ENCODE measurements at regions not wholly inside any gene's neighbourhood (a gene's known extent, or its start where the extent isn't known, plus 50 kb on each side); places are given as distances from the start of the nearest gene placed in this dataset.
A peak's percentile ranks its signal among the peaks of the same experiment; 100 is the strongest.

DNA sequence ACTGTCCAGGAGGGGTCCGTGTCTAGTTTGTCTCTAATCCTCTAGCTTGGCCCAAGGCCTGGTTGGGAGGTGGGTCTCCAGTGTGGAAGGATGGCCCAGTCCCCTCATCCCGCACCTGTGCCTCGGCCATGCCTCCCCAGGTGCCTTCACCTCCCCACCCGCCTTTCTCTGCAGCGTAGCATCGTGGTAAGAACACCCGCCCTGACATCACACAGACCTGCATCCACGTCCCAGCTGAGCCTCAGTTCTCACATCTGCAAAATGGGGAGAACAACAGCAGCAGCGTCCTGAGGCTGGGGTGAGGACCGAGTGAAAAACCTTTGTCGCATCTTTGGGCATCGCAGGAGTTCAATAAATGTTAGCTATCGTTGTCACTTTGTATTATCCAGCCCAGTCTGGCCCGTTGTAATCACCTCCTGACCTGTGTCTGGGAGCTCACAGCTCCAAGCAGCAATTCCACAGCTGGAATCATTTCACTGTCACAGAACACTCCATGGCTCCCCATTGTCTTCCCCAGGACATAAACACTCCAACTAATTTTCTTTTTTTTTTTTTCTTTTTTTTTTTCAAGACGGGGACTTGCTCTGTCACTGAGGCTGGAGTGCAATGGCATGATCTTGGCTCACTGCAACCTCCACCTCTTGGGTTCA is 181.2 kb upstream of the IER5L start:
- ATAC-seq (no peak), FAIRE-seq (no peak), DNase-seq (no peak)
- TF ChIP-seq, protein P1, sequence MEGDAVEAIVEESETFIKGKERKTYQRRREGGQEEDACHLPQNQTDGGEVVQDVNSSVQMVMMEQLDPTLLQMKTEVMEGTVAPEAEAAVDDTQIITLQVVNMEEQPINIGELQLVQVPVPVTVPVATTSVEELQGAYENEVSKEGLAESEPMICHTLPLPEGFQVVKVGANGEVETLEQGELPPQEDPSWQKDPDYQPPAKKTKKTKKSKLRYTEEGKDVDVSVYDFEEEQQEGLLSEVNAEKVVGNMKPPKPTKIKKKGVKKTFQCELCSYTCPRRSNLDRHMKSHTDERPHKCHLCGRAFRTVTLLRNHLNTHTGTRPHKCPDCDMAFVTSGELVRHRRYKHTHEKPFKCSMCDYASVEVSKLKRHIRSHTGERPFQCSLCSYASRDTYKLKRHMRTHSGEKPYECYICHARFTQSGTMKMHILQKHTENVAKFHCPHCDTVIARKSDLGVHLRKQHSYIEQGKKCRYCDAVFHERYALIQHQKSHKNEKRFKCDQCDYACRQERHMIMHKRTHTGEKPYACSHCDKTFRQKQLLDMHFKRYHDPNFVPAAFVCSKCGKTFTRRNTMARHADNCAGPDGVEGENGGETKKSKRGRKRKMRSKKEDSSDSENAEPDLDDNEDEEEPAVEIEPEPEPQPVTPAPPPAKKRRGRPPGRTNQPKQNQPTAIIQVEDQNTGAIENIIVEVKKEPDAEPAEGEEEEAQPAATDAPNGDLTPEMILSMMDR (IDR thresholded peaks at IDR 0.05), result no peak
- no peak overlapping the region for H3K27ac ChIP-seq
- H3K27me3 ChIP-seq, result no peaks in the 10 kb centered on the region
- no peaks in the 10 kb centered on the region for H3K9me3 ChIP-seq
- H3K4me3 ChIP-seq, result no peak overlapping the region
- WGBS, 2 donors, result 85 to 91% methylated on average over 15 of the region's 15 CpGs
- no peaks in the 10 kb centered on the region for H3K36me3 ChIP-seq
- intact Hi-C loops (cut with DNase I), result no loop called here
- H3K4me1 ChIP-seq, result no peaks in the 10 kb centered on the region

DNA sequence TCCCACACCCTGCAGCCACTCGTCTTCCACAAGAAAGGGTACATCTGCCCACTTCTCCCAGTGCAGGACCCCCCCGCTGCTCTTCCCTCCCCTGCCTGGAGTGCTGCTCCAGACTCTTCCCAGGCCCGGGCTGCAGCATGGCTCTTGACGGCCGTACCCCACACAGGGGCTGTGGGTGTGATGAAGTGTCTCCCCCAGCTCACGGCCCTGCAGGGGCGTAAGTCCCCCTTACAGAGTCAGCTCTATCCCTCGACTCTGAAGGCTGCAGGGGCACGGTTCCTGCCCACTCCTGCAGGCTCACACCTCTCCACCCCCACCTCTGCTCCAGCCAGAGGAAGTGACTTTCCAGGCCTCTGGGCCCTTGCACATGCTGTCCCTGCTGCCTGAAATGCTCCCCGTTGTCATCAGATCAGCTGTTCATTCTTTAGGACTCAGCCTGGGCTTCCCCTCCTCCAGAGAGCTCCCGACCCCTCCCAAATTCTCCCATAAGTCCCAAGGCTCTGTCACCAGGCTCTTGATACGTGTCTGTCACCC is 180.6 kb upstream of the IER5L start:
- H3K27ac ChIP-seq, result no peak overlapping the region
- H3K4me1 ChIP-seq, result no peaks in the 10 kb centered on the region
- no peaks in the 10 kb centered on the region for H3K9me3 ChIP-seq
- 72 to 82% methylated on average over 12 of the region's 12 CpGs for WGBS, 2 donors
- FAIRE-seq, result no peak
- DNase-seq, result peak in 1 of 6 donors; percentile 41
- no peak overlapping the region for H3K4me3 ChIP-seq
- intact Hi-C loops (cut with DNase I), result no loop called here
- H3K36me3 ChIP-seq, result no peaks in the 10 kb centered on the region
- TF ChIP-seq, protein P1 (IDR thresholded peaks at IDR 0.05), result no peak
- no peaks in the 10 kb centered on the region for H3K27me3 ChIP-seq
- ATAC-seq, result no peak

DNA sequence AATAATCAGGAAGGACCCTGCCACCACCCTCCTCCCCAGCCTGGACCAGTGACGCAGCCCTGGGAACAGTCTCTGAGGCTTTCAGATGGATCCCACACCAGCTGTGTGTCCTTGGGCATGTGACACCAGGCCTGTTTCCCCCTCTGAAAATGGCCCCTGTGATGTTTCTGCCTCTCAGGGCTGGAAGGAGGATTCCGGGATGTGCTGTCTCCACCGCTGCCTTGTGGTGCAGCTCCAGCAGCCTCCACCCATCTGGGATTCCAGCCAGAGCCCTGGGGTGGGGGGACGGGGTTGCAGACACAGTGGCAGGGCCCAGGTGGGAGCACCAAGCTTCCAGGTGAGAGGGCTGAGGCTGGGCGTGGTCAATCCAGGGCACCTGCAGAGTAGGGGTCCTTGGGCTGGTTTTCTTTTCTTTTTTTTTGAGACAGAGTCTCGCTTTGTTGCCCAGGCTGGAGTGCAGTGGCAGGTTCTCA is 179.7 kb upstream of the IER5L start:
- FAIRE-seq (no peak), DNase-seq (no peak), ATAC-seq (no peak)
- Histone ChIP-seq H3K36me3 (no peaks in the 10 kb centered on the region), H3K4me3 (no peak overlapping the region), H3K27me3 (no peaks in the 10 kb centered on the region), H3K4me1 (no peaks in the 10 kb centered on the region), H3K9me3 (no peaks in the 10 kb centered on the region), H3K27ac (no peak overlapping the region)
- intact Hi-C loops (cut with DNase I), result no loop called here
- TF ChIP-seq, protein P1 (IDR thresholded peaks at IDR 0.05), result no peak
- WGBS, 2 donors, result 81 to 88% methylated on average over 6 of the region's 6 CpGs

- TF ChIP-seq, protein P1 (IDR thresholded peaks at IDR 0.05), result no peak
- no peak for FAIRE-seq
- Histone ChIP-seq H3K4me1 (no peaks in the 10 kb centered on the region), H3K36me3 (no peaks in the 10 kb centered on the region), H3K27me3 (peaks cover 0 to 4% (median 0%) of the 10 kb centered on the region in 4 donors), H3K9me3 (no peaks in the 10 kb centered on the region), H3K27ac (no peak overlapping the region), H3K4me3 (no peak overlapping the region)
- no peak for DNase-seq
- WGBS, 2 donors, result 88 to 92% methylated on average over 18 of the region's 18 CpGs
- intact Hi-C loops (cut with DNase I), result no loop called here
- no peak for ATAC-seq
Measured at GRCh38 chr9:129356871-129357772, 179.1 kb upstream of the IER5L start.
